ENCODE measurements at regions not wholly inside any gene's neighbourhood (a gene's known extent, or its start where the extent isn't known, plus 50 kb on each side); places are given as distances from the start of the nearest gene placed in this dataset.

- TF ChIP-seq CTCF (conservative IDR thresholded peaks at IDR 0.05; ENCODE audit: low read length), result no peak
- TF ChIP-seq EZH2phosphoT487 (IDR thresholded peaks at IDR 0.05; ENCODE audit: borderline replicate concordance), result no peak
Measured at GRCh38 chr7:81410471-81411117, 359.3 kb downstream of the HGF start.
